ENCODE measurements at regions not wholly inside any gene's neighbourhood (a gene's known extent, or its start where the extent isn't known, plus 50 kb on each side); places are given as distances from the start of the nearest gene placed in this dataset.

DNA sequence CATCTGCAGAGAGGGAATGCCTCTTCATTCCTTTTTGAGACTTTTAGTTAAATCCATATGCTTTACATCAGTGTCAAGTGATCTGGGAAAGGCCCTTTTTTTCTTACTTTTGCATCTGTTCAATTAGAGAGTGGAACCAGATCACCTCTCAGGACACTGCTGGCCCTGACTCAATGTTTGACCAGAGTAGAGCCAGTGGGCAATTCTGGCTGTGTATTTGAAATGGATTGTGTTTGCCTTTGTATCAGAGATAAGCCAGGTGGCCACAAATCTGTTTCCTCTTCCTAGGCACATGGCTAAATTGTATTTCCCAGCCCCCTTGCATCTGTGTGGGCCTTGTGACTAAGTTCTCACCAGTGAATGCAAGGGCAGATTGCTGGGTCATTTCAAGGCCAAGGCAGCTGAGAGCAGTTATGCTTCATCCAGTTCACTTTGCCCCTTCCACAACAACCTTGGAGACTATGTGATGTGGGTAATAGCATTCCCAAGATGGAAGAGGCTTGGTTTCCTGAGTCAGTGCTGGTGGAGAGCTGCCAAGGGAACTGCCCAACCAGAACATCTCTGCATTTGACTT lies 75.6 kb upstream of the CACNA2D3 start:
- no peak for TF ChIP-seq EZH2 (IDR thresholded peaks at IDR 0.05; ENCODE audit: insufficient read depth, poor library complexity, severe bottlenecking)
- no peak for TF ChIP-seq EZH2phosphoT487 (IDR thresholded peaks at IDR 0.05; ENCODE audit: insufficient read depth, low read depth)

All from GM23248 (cell line).